ENCODE measurements at regions not wholly inside any gene's neighbourhood (a gene's known extent, or its start where the extent isn't known, plus 50 kb on each side); places are given as distances from the start of the nearest gene placed in this dataset.

- H3K4me2 ChIP-seq (replicated peaks; ENCODE audit: extremely low read depth, low read length, poor library complexity, severe bottlenecking), result no peak overlapping the region
- TF ChIP-seq CTCF (IDR thresholded peaks at IDR 0.05), result peak; percentile 64
- no peaks in the 10 kb centered on the region for H3K36me3 Mint-ChIP-seq
- no peak overlapping the region for H3K4me3 Mint-ChIP-seq
- peak; percentile 7 to 36 (median 28) for DNase-seq
- H3K4me1 ChIP-seq (ENCODE audit: control insufficient read depth in 1 of 2, insufficient read depth in 2 of 2, low read length in 2 of 2), result no peaks in the 10 kb centered on the region
- H3K27ac Mint-ChIP-seq, result no peak overlapping the region
- 79% methylated on average over 2 of the region's 2 CpGs for WGBS (ENCODE audit: insufficient coverage)
- no peaks in the 10 kb centered on the region for H3K27me3 Mint-ChIP-seq (ENCODE audit: low read depth in 3 of 3)
- H2AFZ ChIP-seq (ENCODE audit: insufficient read depth, low read depth, low read length, poor library complexity, severe bottlenecking), result peak overlapping the region; percentile 30
- H3K4me1 Mint-ChIP-seq, result peaks cover 13% of the 10 kb centered on the region
- no peak overlapping the region for H3K9ac ChIP-seq (ENCODE audit: insufficient read depth, low read length, poor library complexity, severe bottlenecking)
- H4K20me1 ChIP-seq (ENCODE audit: insufficient read depth, low read length), result no peaks in the 10 kb centered on the region
- no peaks in the 10 kb centered on the region for H3K27me3 ChIP-seq (ENCODE audit: control insufficient read depth in 2 of 2, insufficient read depth in 2 of 2, low read length in 2 of 2)
- no peaks in the 10 kb centered on the region for H3K79me2 ChIP-seq (ENCODE audit: insufficient read depth, low read length)
- H3K4me3 ChIP-seq (replicated peaks in 1 of 3; ENCODE audit: low read depth in 2 of 3, low read length in 3 of 3), result no peak overlapping the region
- peaks cover 0 to 4% (median 0%) of the 10 kb centered on the region in 7 donors for H3K9me3 Mint-ChIP-seq
- H3K36me3 ChIP-seq (replicated peaks in 1 of 2; ENCODE audit: control insufficient read depth in 1 of 2, insufficient read depth in 2 of 2, low read length in 2 of 2), result no peaks in the 10 kb centered on the region
- H3K9me3 ChIP-seq (replicated peaks in 1 of 2; ENCODE audit: control insufficient read depth in 1 of 2, insufficient read depth in 1 of 2, low read length in 2 of 2), result no peaks in the 10 kb centered on the region
- intact Hi-C loops (cut with micrococcal nuclease), result loop anchor here in 1 of 2 donors (10.0 kb wide), 2 partner anchors 306 to 426 kb away; no protein-coding TSS in a partner anchor
- H3K27ac ChIP-seq (ENCODE audit: low read depth in 1 of 2, low read length in 2 of 2), result no peak overlapping the region
These were observed 543.6 kb downstream of the EDEM1 start for GRCh38 chr3:5731100-5731499.

GRCh38 chr3:5732081-5732480 is 544.6 kb downstream of the EDEM1 start:
- H3K4me3 Mint-ChIP-seq, result no peak overlapping the region

More at GRCh38 chr3:5732081-5732480, 544.6 kb downstream of the EDEM1 start:
- Histone ChIP-seq H3K9ac (ENCODE audit: insufficient read depth, low read length, poor library complexity, severe bottlenecking) (no peak overlapping the region), H4K20me1 (ENCODE audit: insufficient read depth, low read length) (no peaks in the 10 kb centered on the region), H3K4me3 (replicated peaks in 1 of 3; ENCODE audit: low read depth in 2 of 3, low read length in 3 of 3) (no peak overlapping the region), H3K36me3 (replicated peaks in 1 of 2; ENCODE audit: control insufficient read depth in 1 of 2, insufficient read depth in 2 of 2, low read length in 2 of 2) (no peaks in the 10 kb centered on the region), H3K9me3 (replicated peaks in 1 of 2; ENCODE audit: control insufficient read depth in 1 of 2, insufficient read depth in 1 of 2, low read length in 2 of 2) (no peaks in the 10 kb centered on the region), H3K79me2 (ENCODE audit: insufficient read depth, low read length) (no peaks in the 10 kb centered on the region), H2AFZ (ENCODE audit: insufficient read depth, low read depth, low read length, poor library complexity, severe bottlenecking) (no peak overlapping the region), H3K4me1 (ENCODE audit: control insufficient read depth in 1 of 2, insufficient read depth in 2 of 2, low read length in 2 of 2) (no peaks in the 10 kb centered on the region), H3K27ac (ENCODE audit: low read depth in 1 of 2, low read length in 2 of 2) (no peak overlapping the region), H3K27me3 (ENCODE audit: control insufficient read depth in 2 of 2, insufficient read depth in 2 of 2, low read length in 2 of 2) (no peaks in the 10 kb centered on the region), H3K4me2 (replicated peaks; ENCODE audit: extremely low read depth, low read length, poor library complexity, severe bottlenecking) (no peak overlapping the region)
- no peak for DNase-seq
- intact Hi-C loops (cut with micrococcal nuclease), result loop anchor here in 1 of 2 donors (10.0 kb wide), 2 partner anchors 307 to 427 kb away; no protein-coding TSS in a partner anchor
- no peak overlapping the region for H3K27ac Mint-ChIP-seq
- H3K4me1 Mint-ChIP-seq, result peaks cover 9% of the 10 kb centered on the region
- no peaks in the 10 kb centered on the region for H3K27me3 Mint-ChIP-seq (ENCODE audit: low read depth in 3 of 3)
- H3K36me3 Mint-ChIP-seq, result no peaks in the 10 kb centered on the region
- peaks cover 0 to 4% (median 1%) of the 10 kb centered on the region in 7 donors for H3K9me3 Mint-ChIP-seq
- TF ChIP-seq CTCF (IDR thresholded peaks at IDR 0.05), result no peak
- WGBS (ENCODE audit: insufficient coverage), result no CpG with 5 or more reads among the region's 2 CpGs
